Neural cell (in vitro differentiated cells): ENCODE measurements at regions not wholly inside any gene's neighbourhood (a gene's known extent, or its start where the extent isn't known, plus 50 kb on each side); places are given as distances from the start of the nearest gene placed in this dataset.

Experiments used
- H2AFZ ChIP-seq: fragments of 200-600, 300-800 bp; sonication (generic), shearing (Covaris generic); 2 replicates; pipeline ENCODE4 v1.6.0; 2014; ENCODE audit warnings: low read depth, mild to moderate bottlenecking, antibody characterized with exemption, low read length, moderate library complexity
- H3F3A ChIP-seq: fragments of 200-600 bp; shearing (Covaris generic); 2 replicates; pipeline ENCODE4 v1.6.1; 2016; ENCODE audit warnings: mild to moderate bottlenecking, moderate library complexity, mixed read lengths, antibody characterized with exemption, low read length; ENCODE audit not compliant: insufficient read depth, poor library complexity, severe bottlenecking
- H3K27ac ChIP-seq: fragments of 200-600, 300-800 bp; sonication (generic), shearing (Covaris generic); 2 replicates; pipeline ENCODE4 v1.5.1; 2014; ENCODE audit warnings: mild to moderate bottlenecking, low read length, moderate library complexity
- H3K27me3 ChIP-seq: fragments of 300-800, 200-600 bp; sonication (generic), shearing (Covaris generic); 2 replicates; pipeline ENCODE4 v1.6.0; 2014; ENCODE audit warnings: mild to moderate bottlenecking, low read depth, low read length, moderate library complexity; ENCODE audit not compliant: insufficient read depth
- H3K36me3 ChIP-seq: fragments of 300-800, 200-600 bp; sonication (generic), shearing (Covaris generic); 2 replicates; pipeline ENCODE4 v1.5.1; 2014; ENCODE audit warnings: mild to moderate bottlenecking, antibody characterized with exemption, low read length, moderate library complexity; ENCODE audit not compliant: insufficient read depth
- H3K4me2 ChIP-seq: fragments of 300-800, 200-600 bp; sonication (generic), shearing (Covaris generic); 2 replicates; pipeline ENCODE4 v1.6.0; 2014; ENCODE audit warnings: mild to moderate bottlenecking, low read length
- H3K4me3 ChIP-seq: fragments of 300-800, 200-600 bp; sonication (generic), shearing (Covaris generic); 2 replicates; pipeline ENCODE4 v1.5.1; 2014; ENCODE audit warnings: mild to moderate bottlenecking, low read length, moderate library complexity
- H3K79me2 ChIP-seq: fragments of 200-600 bp; shearing (Covaris generic); replicated peaks from 2 replicates; pipeline ENCODE4 v1.6.0; 2014; ENCODE audit warnings: mild to moderate bottlenecking, low read length, moderate library complexity; ENCODE audit not compliant: insufficient read depth
- H3K9ac ChIP-seq: fragments of 300-800, 200-600 bp; sonication (generic), shearing (Covaris generic); 2 replicates; pipeline ENCODE4 v1.6.1; 2016; ENCODE audit warnings: mild to moderate bottlenecking, low read length, mixed read lengths
- H3K9me2 ChIP-seq: fragments of 200-600 bp; shearing (Covaris generic); 2 replicates; pipeline ENCODE4 v1.6.1; 2016; ENCODE audit warnings: mild to moderate bottlenecking, low read length, mixed read lengths; ENCODE audit not compliant: insufficient read depth
- H3K9me3 ChIP-seq: fragments of 200-600, 300-800 bp; sonication (generic), shearing (Covaris generic); 2 replicates; pipeline ENCODE4 v1.6.1; 2016; ENCODE audit warnings: mild to moderate bottlenecking, mixed run types, low read length, moderate library complexity, mixed read lengths
- H4K20me1 ChIP-seq: fragments of 200-600 bp; shearing (Covaris generic); 2 replicates; pipeline ENCODE4 v1.6.1; 2016; ENCODE audit warnings: mild to moderate bottlenecking, mixed run types; ENCODE audit not compliant: insufficient read depth
- EP300 ChIP-seq: fragments of 450-650 bp; conservative IDR thresholded peaks from 2 replicates; pipeline ENCODE4 v1.6.1; 2014; ENCODE audit warnings: antibody characterized with exemption, mild to moderate bottlenecking, moderate library complexity; ENCODE audit not compliant: poor library complexity, severe bottlenecking
- EZH2 ChIP-seq: fragments of 200-600, 300-800 bp; shearing (Covaris generic), sonication (generic); IDR thresholded peaks from 2 replicates; pipeline ENCODE4 v1.6.1; 2014; ENCODE audit warnings: antibody characterized with exemption, low read length, borderline replicate concordance, mild to moderate bottlenecking; ENCODE audit not compliant: insufficient read depth, poor library complexity, severe bottlenecking
- MXI1 ChIP-seq: fragments of 450-650 bp; conservative IDR thresholded peaks from 2 replicates; pipeline ENCODE4 v1.6.1; 2014; ENCODE audit warnings: antibody characterized with exemption, mild to moderate bottlenecking; ENCODE audit not compliant: poor library complexity, severe bottlenecking
- POLR2AphosphoS5 ChIP-seq: IDR thresholded peaks from 2 replicates; pipeline ENCODE4 v1.6.1; 2012
- RAD21 ChIP-seq: fragments of 450-650 bp; conservative IDR thresholded peaks from 2 replicates; pipeline ENCODE4 v1.6.1; 2014; ENCODE audit warnings: antibody characterized with exemption, mild to moderate bottlenecking, moderate library complexity
- REST ChIP-seq: IDR thresholded peaks from 2 replicates; pipeline ENCODE4 v1.6.1; 2012; ENCODE audit warnings: borderline replicate concordance
- SMC3 ChIP-seq: fragments of 450-650 bp; conservative IDR thresholded peaks from 2 replicates; pipeline ENCODE4 v1.6.1; 2014; ENCODE audit warnings: antibody characterized with exemption, mild to moderate bottlenecking, moderate library complexity; ENCODE audit not compliant: poor library complexity
- TAF1 ChIP-seq: IDR thresholded peaks from 2 replicates; pipeline ENCODE4 v1.6.1; 2012; ENCODE audit warnings: low read depth
- TF ChIP-seq, protein P1 (sequence below): fragments of 450-650 bp; IDR thresholded peaks from 2 replicates; pipeline ENCODE4 v1.5.1; 2014; ENCODE audit warnings: antibody characterized with exemption, mild to moderate bottlenecking, moderate library complexity; ENCODE audit not compliant: poor library complexity, severe bottlenecking

DNA sequence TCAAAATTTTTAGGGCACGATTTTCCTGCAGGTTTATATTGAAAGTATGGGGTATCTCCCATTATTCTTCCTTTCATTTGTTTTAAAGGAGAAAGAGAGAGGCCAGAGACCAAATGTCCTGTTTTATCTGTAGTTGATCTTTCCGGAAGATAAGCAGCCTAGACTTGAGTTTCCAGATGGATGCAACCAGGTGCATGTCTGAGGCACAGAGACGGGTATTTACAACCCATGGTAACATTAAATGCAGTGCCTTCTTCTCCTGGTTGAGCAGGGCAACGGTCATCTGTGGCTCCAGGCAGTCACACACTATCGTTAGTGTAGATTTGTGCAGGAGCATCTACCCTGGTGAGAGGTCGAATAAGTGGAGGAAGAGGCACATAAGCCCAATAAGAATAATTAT lies 1507.1 kb downstream of the UQCRFS1 start:
- Histone ChIP-seq H3K79me2 (no peaks in the 10 kb centered on the region), H3K9ac (no peak overlapping the region), H3K4me3 (no peak overlapping the region), H3F3A (no peaks in the 10 kb centered on the region), H3K9me2 (no peaks in the 10 kb centered on the region), H4K20me1 (no peaks in the 10 kb centered on the region), H3K9me3 (peaks cover 3% of the 10 kb centered on the region), H3K4me2 (no peak overlapping the region), H3K27ac (no peak overlapping the region), H2AFZ (no peak overlapping the region), H3K36me3 (no peaks in the 10 kb centered on the region), H3K27me3 (no peaks in the 10 kb centered on the region)
- TF ChIP-seq EP300 (no peak), MXI1 (no peak), REST (no peak), SMC3 (no peak), TAF1 (no peak), RAD21 (no peak)
- TF ChIP-seq, protein P1, sequence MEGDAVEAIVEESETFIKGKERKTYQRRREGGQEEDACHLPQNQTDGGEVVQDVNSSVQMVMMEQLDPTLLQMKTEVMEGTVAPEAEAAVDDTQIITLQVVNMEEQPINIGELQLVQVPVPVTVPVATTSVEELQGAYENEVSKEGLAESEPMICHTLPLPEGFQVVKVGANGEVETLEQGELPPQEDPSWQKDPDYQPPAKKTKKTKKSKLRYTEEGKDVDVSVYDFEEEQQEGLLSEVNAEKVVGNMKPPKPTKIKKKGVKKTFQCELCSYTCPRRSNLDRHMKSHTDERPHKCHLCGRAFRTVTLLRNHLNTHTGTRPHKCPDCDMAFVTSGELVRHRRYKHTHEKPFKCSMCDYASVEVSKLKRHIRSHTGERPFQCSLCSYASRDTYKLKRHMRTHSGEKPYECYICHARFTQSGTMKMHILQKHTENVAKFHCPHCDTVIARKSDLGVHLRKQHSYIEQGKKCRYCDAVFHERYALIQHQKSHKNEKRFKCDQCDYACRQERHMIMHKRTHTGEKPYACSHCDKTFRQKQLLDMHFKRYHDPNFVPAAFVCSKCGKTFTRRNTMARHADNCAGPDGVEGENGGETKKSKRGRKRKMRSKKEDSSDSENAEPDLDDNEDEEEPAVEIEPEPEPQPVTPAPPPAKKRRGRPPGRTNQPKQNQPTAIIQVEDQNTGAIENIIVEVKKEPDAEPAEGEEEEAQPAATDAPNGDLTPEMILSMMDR = no peak

- TF ChIP-seq POLR2AphosphoS5 (no peak), SMC3 (no peak), REST (no peak), EP300 (no peak), MXI1 (no peak), EZH2 (no peak), RAD21 (no peak), TAF1 (no peak)
- TF ChIP-seq, protein P1 = no peak
- no peaks in the 10 kb centered on the region for H4K20me1 ChIP-seq
- H3K79me2 ChIP-seq = no peaks in the 10 kb centered on the region
- no peak overlapping the region for H3K4me3 ChIP-seq
- H3K27ac ChIP-seq = no peak overlapping the region
- no peaks in the 10 kb centered on the region for H3F3A ChIP-seq
- no peaks in the 10 kb centered on the region for H3K36me3 ChIP-seq
- peaks cover 6% of the 10 kb centered on the region for H3K9me3 ChIP-seq
- no peak overlapping the region for H3K9ac ChIP-seq
- H3K9me2 ChIP-seq = no peaks in the 10 kb centered on the region
- no peak overlapping the region for H2AFZ ChIP-seq
- no peak overlapping the region for H3K4me2 ChIP-seq
- H3K27me3 ChIP-seq = no peaks in the 10 kb centered on the region
Measured at GRCh38 chr19:27694361-27695055, 1518.4 kb downstream of the UQCRFS1 start.
